Left lung (tissue), 4 donors: ENCODE measurements at regions not wholly inside any gene's neighbourhood (a gene's known extent, or its start where the extent isn't known, plus 50 kb on each side); places are given as distances from the start of the nearest gene placed in this dataset.

Experiments
- ATAC-seq: fragments of 200-7000 bp; cut with Tn5 transposase; one replicate; pipeline ENCODE4 v1.9.1; 2020; ENCODE audit warnings: moderate library complexity
- DNase-seq, 4 donors: peaks; one replicate each; pipeline ENCODE4 v3.0.0-alpha.2; 2013 to 2020
- H3K27ac ChIP-seq, 2 donors: fragments of 200-600 bp; sonication (generic) in 1 of 2; one replicate each; pipeline versions ENCODE4 v1.5.0 to v1.8.0; 2020 to 2021
- H3K27me3 ChIP-seq, 2 donors: fragments of 200-600 bp; sonication (generic) in 1 of 2; one replicate each; pipeline versions ENCODE4 v1.5.0 to v1.8.0; 2020 to 2021
- H3K36me3 ChIP-seq, 2 donors: fragments of 200-600 bp; sonication (generic) in 1 of 2; one replicate each; pipeline versions ENCODE4 v1.5.0 to v1.8.0; 2020 to 2021
- H3K4me1 ChIP-seq, 2 donors: fragments of 200-600 bp; one replicate each; pipeline ENCODE4 v1.8.0; 2021
- H3K4me3 ChIP-seq, 2 donors: fragments of 200-600 bp; sonication (generic) in 1 of 2; one replicate each; pipeline versions ENCODE4 v1.5.0 to v1.8.0; 2020 to 2021; ENCODE audit warnings: mild to moderate bottlenecking in 1 of 2
- H3K9me3 ChIP-seq, 2 donors: fragments of 200-600 bp; sonication (generic) in 1 of 2; one replicate each; pipeline versions ENCODE4 v1.5.0 to v1.8.0; 2020 to 2021
- CTCF ChIP-seq, 2 donors: fragments of 200-600 bp; sonication (generic) in 1 of 2; IDR thresholded peaks; one replicate each; pipeline versions ENCODE4 v1.5.0 to v1.8.0; 2021; ENCODE audit warnings: antibody characterized with exemption in 2 of 2
- intact Hi-C, 2 donors: fragments of 100-400 bp; cut with DNase I; formaldehyde crosslinking; loops; one replicate each; pipeline versions ENCODE4 v1.11.2 to v1.14.2; 2022
- microRNA-seq, 2 donors: library from miRNA; unstranded; fragments of <30 nt; microRNA quantifications; one replicate each; pipeline ENCODE4, GENCODE V29; 2019
- donor health status: DM: no; HTN: yes; CAD: no.
- donor health status: DM: no; HTN: no; CAD: no.

- H3K27ac ChIP-seq, result no peak overlapping the region
- no peak for ATAC-seq
- H3K27me3 ChIP-seq, result peaks cover 0 to 89% of the 10 kb centered on the region in 2 donors
- intact Hi-C loops, result no loop called here
- H3K4me3 ChIP-seq, result no peak overlapping the region
- DNase-seq, result no peak
- no peaks in the 10 kb centered on the region for H3K9me3 ChIP-seq
- no peaks in the 10 kb centered on the region for H3K36me3 ChIP-seq
- no peak for TF ChIP-seq CTCF (IDR thresholded peaks at IDR 0.05)
- no peaks in the 10 kb centered on the region for H3K4me1 ChIP-seq
Observed at GRCh38 chr1:22399421-22400091, 52.1 kb upstream of the ZBTB40 start.

Small RNA genes lying in the stretch of these regions (microRNA-seq; reads per million reads assigned to microRNA genes)
- gene MIR4418, result 0 reads per million in 2 donors
